Spleen (tissue), 7 donors: ENCODE measurements at regions not wholly inside any gene's neighbourhood (a gene's known extent, or its start where the extent isn't known, plus 50 kb on each side); places are given as distances from the start of the nearest gene placed in this dataset.

Source experiments
- CTCF ChIP-seq, 11 experiments: fragments of 200-600 bp in 7 of 11; fragments of 450-650 bp in 4 of 11; sonication (generic) in 4 of 11; IDR thresholded peaks in 8 of 11; conservative IDR thresholded peaks in 3 of 11; 1 replicate in 7 of 11; 2 replicates in 4 of 11; pipeline versions ENCODE4 v1.4.0 to v1.8.0; 2016 to 2021; ENCODE audit warnings: antibody characterized with exemption in 11 of 11, inconsistent platforms in 4 of 11, mild to moderate bottlenecking in 1 of 11
- POLR2A ChIP-seq, 3 donors: fragments of 450-650 bp; IDR thresholded peaks; one replicate each; pipeline ENCODE4 v1.5.1; 2017; ENCODE audit warnings: antibody characterized with exemption in 3 of 3, mild to moderate bottlenecking in 1 of 3
- donor health status: DM: no; HTN: no; CAD: no; lungs with moderate emphysema.
- donor health status: DM: no; HTN: no; CAD: no.
- donor health status: DM: no; HTN: no; CAD: no.

- no peak for TF ChIP-seq POLR2A (IDR thresholded peaks at IDR 0.05)
- TF ChIP-seq CTCF (IDR thresholded peaks at IDR 0.05 in 8 of 11, conservative IDR thresholded peaks at IDR 0.05 in 3 of 11) = no peak
Measured at GRCh38 chr3:99559196-99559595, 79.2 kb upstream of the COL8A1 start.
